ENCODE measurements at regions not wholly inside any gene's neighbourhood (a gene's known extent, or its start where the extent isn't known, plus 50 kb on each side); places are given as distances from the start of the nearest gene placed in this dataset.
"Not testable (repeated sequence)": the region's sequence is repeated elsewhere in the genome, so short reads cannot be mapped to it uniquely, and the experiment has no call there.

DNA sequence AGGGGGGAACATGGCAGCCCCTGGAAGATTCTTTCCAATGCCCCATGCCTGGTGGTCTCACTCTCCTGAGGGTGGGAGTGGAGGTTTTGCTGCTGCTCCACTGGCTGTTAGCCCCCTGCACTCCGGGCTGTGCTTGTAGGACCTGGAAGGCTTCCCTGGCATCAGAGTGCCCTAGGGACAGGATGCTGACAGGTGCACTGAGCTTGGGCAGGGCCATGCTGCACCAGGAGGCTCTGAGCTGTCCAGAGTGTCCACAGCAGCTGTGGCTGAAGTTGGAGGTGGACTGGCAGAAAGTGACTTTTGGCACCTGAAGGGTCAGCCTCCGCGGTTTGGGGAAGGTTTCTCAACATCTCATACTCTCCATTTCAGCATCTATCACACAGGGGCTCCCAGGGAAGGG lies 249.1 kb downstream of the GADD45G start:
- H3K9me3 Mint-ChIP-seq = no peaks in the 10 kb centered on the region

DNA sequence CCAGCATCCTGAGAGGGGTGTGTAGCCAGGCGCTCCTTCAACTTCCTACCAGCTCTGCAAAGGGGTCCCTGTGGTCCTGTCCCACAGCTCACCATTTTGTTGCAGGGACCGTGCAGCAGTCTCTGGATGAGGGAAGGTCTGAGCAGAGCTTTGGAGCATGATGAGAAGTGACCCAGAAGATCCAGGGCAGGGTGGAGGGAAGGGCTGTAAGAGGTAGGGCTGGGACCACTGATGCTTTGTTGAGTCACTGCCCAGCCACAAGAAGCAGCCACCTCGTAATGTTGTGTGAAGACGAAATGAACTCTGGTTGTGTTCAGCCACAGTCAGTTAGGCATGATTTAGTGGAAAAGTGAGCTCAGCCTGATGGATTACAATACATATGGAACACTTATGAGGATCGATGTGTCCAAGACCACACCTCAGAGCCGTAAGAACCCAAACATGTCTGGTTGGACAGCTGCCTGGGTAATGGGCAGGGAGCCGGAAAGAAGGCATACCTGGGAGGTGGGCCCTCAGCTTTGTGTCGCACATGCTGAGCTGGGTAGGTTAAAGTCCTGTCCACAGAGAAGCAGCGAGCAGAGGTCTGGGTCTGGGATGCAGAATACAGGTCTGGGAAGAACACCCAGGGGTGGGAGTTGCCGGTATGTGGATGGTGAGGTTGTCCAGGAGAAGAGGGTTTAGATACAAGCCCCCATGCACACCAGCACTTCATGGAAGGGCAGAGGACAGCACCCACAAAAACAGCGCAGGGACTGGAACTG lies 250.1 kb downstream of the GADD45G start:
- Mint-ChIP-seq H3K27me3 (peaks cover 6% of the 10 kb centered on the region), H3K36me3 (ENCODE audit: low read depth) (no peaks in the 10 kb centered on the region), H3K9me3 (no peaks in the 10 kb centered on the region), H3K4me3 (no peak overlapping the region), H3K27ac (no peak overlapping the region), H3K4me1 (no peaks in the 10 kb centered on the region)
- ChIA-PET POLR2A (no interaction called here), CTCF (no interaction called here)
- DNase-seq = no peak
- intact Hi-C loops (cut with micrococcal nuclease) = no loop called here
- TF ChIP-seq, protein P1, sequence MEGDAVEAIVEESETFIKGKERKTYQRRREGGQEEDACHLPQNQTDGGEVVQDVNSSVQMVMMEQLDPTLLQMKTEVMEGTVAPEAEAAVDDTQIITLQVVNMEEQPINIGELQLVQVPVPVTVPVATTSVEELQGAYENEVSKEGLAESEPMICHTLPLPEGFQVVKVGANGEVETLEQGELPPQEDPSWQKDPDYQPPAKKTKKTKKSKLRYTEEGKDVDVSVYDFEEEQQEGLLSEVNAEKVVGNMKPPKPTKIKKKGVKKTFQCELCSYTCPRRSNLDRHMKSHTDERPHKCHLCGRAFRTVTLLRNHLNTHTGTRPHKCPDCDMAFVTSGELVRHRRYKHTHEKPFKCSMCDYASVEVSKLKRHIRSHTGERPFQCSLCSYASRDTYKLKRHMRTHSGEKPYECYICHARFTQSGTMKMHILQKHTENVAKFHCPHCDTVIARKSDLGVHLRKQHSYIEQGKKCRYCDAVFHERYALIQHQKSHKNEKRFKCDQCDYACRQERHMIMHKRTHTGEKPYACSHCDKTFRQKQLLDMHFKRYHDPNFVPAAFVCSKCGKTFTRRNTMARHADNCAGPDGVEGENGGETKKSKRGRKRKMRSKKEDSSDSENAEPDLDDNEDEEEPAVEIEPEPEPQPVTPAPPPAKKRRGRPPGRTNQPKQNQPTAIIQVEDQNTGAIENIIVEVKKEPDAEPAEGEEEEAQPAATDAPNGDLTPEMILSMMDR (IDR thresholded peaks at IDR 0.05) = no peak
- no peak for ATAC-seq (ENCODE audit: low read depth)

More for the DNA sequence above, 249.1 kb downstream of the GADD45G start:
- ATAC-seq (ENCODE audit: low read depth) (no peak), DNase-seq (no peak)
- H3K27ac Mint-ChIP-seq = no peak overlapping the region
- POLR2A ChIA-PET = no interaction called here
- no peaks in the 10 kb centered on the region for H3K4me1 Mint-ChIP-seq
- peaks cover 2% of the 10 kb centered on the region for H3K27me3 Mint-ChIP-seq
- CTCF ChIA-PET = no interaction called here
- H3K36me3 Mint-ChIP-seq (ENCODE audit: low read depth) = no peaks in the 10 kb centered on the region
- TF ChIP-seq, protein P1 (IDR thresholded peaks at IDR 0.05) = no peak
- intact Hi-C loops (cut with micrococcal nuclease) = no loop called here
- H3K4me3 Mint-ChIP-seq = no peak overlapping the region

DNA sequence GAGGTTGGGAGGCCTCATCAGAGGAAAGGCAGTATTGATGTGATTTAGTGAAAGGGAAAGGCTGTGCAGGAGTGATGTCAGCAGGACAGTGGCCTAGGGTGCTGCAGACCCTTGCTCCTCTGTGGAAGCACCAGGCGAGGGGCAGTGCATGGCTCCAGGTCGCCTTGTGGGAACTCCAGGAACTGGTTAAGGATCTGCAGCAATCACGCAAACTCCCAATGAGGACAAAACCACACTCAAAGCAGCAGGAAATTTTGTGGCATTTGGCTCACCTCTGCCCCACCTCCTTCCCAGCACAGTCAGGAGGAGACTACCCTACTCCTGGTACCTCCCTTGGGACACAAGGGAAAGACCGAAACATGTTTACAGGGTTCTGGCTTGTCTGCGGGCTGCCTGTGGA lies 251.5 kb downstream of the GADD45G start:
- H3K9me3 Mint-ChIP-seq; CTCF ChIA-PET; H3K36me3 Mint-ChIP-seq (ENCODE audit: low read depth); H3K4me3 Mint-ChIP-seq; POLR2A ChIA-PET; DNase-seq; H3K27me3 Mint-ChIP-seq; ATAC-seq (ENCODE audit: low read depth); H3K4me1 Mint-ChIP-seq; intact Hi-C loops (cut with micrococcal nuclease); H3K27ac Mint-ChIP-seq: not testable (repeated sequence)

DNA sequence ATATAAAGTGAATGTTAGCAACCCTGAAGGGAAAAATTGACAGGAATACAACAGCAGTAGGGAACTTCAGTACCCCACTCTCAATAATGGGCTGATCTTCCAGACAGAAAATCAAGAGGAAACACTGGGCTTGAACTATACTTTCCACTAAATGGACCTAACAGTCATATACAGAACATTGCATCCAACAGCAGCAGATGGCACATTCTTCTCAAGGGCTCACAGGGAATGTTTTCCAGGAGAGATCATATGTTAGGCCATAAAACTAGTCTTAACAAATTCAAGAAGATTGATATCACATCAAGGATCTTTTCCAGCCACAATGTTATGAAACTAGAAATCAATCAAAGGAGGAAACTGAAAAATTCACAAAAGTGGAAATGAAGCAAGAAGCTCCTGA lies 252.1 kb downstream of the GADD45G start:
- H3K27me3 Mint-ChIP-seq; H3K27ac Mint-ChIP-seq; H3K4me3 Mint-ChIP-seq; CTCF ChIA-PET; DNase-seq; ATAC-seq (ENCODE audit: low read depth); H3K9me3 Mint-ChIP-seq; intact Hi-C loops (cut with micrococcal nuclease); POLR2A ChIA-PET; H3K4me1 Mint-ChIP-seq; H3K36me3 Mint-ChIP-seq (ENCODE audit: low read depth): not testable (repeated sequence)

DNA sequence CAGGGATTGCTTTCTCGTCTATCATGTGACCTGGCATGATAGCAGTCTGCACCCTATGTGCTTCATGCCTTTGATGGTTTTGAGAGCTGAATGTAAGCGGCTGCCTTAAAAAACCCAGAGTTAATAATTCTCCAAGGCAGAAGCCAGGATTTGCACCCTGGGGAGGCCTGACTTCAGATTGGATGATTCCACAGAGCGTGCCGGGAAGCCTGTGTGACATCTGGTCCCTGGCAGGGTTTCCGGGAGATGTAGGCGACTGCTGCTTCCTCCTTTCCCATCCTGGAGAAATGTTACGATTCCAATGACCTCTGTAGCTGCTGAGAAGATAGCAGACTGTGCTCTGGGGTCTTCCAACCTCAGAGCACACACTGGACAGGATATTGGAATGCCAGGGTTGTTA lies 255.0 kb downstream of the GADD45G start:
- DNase-seq; H3K36me3 Mint-ChIP-seq (ENCODE audit: low read depth); H3K9me3 Mint-ChIP-seq; H3K4me3 Mint-ChIP-seq; POLR2A ChIA-PET; ATAC-seq (ENCODE audit: low read depth); intact Hi-C loops (cut with micrococcal nuclease); H3K27me3 Mint-ChIP-seq; H3K4me1 Mint-ChIP-seq; CTCF ChIA-PET; H3K27ac Mint-ChIP-seq: not testable (repeated sequence)

DNA sequence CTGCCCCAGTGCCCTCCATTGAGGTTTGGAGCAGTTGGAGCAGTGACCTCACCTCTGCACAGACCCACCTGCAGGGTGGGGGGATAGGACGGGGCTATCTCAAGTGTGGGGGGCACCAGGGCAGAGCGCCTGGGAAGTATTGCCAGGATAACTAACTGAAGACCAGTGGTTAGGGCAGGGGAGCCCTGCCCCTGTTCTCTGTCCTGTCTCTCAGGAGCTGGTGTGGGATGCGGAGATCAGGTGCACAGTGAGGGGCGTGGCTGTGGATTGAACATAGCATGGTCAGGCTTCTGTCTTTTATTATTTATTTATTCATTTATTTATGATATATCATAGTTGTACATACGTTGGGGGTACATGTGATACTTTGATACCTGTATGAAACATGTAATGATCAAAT lies 256.6 kb downstream of the GADD45G start:
- DNase-seq; H3K36me3 Mint-ChIP-seq (ENCODE audit: low read depth); POLR2A ChIA-PET; H3K27me3 Mint-ChIP-seq; H3K4me3 Mint-ChIP-seq; CTCF ChIA-PET; H3K9me3 Mint-ChIP-seq; H3K4me1 Mint-ChIP-seq; ATAC-seq (ENCODE audit: low read depth); H3K27ac Mint-ChIP-seq; intact Hi-C loops (cut with micrococcal nuclease): not testable (repeated sequence)

DNA sequence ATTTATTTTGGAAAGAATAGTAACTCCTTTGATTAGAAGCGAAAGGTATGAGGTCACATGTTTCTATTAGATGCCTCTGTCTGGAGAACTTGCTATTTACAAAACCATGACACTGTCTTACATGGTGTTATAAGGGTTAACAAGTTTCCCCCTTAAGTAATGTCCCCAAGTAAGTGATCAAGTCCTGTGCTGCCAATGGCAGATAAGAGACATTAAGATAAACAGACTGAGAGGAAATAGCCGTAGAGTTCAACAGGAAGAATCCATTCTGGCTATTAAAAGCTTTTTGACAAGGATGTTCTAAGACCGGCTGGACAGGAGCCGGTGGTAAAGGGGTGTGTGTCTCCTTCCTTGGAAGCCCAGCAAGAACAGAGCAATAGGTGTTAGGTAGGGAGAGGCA lies 257.5 kb downstream of the GADD45G start:
- no peak for ATAC-seq (ENCODE audit: low read depth)
- no peaks in the 10 kb centered on the region for H3K9me3 Mint-ChIP-seq
- no peaks in the 10 kb centered on the region for H3K4me1 Mint-ChIP-seq
- no peak overlapping the region for H3K4me3 Mint-ChIP-seq
- intact Hi-C loops (cut with micrococcal nuclease) = no loop called here
- DNase-seq = no peak
- CTCF ChIA-PET = no interaction called here
- H3K27me3 Mint-ChIP-seq = peaks cover 6% of the 10 kb centered on the region
- H3K27ac Mint-ChIP-seq = no peak overlapping the region
- POLR2A ChIA-PET = no interaction called here
- no peaks in the 10 kb centered on the region for H3K36me3 Mint-ChIP-seq (ENCODE audit: low read depth)
- TF ChIP-seq, protein P1 (IDR thresholded peaks at IDR 0.05) = no peak

All from activated B cell treated with CpG ODN at 0.5 μM for 24 hours (primary cell).